Kidney epithelial cell (primary cell): ENCODE measurements at regions not wholly inside any gene's neighbourhood (a gene's known extent, or its start where the extent isn't known, plus 50 kb on each side); places are given as distances from the start of the nearest gene placed in this dataset.

Source experiments
- DNase-seq: peaks from one replicate; pipeline ENCODE4 v3.0.0-alpha.2; 2010; ENCODE audit warnings: low read depth
- H3K27me3 ChIP-seq: 2 replicates; pipeline ENCODE4 v1.6.0; 2011; ENCODE audit warnings: low read length; ENCODE audit not compliant: control insufficient read depth, insufficient read depth
- H3K36me3 ChIP-seq: 2 replicates; pipeline ENCODE4 v1.5.1; 2011; ENCODE audit warnings: low read length; ENCODE audit not compliant: control insufficient read depth, insufficient read depth
- H3K4me3 ChIP-seq: 2 replicates; pipeline ENCODE4 v1.5.1; 2011; ENCODE audit warnings: low read depth, mild to moderate bottlenecking, control low read depth, low read length
- TF ChIP-seq, protein P1 (sequence below): IDR thresholded peaks from 2 replicates; pipeline ENCODE4 v1.5.1; 2011; ENCODE audit warnings: mild to moderate bottlenecking, moderate library complexity, low read length, control low read depth, inconsistent platforms; ENCODE audit not compliant: insufficient read depth, poor library complexity, severe bottlenecking

DNA sequence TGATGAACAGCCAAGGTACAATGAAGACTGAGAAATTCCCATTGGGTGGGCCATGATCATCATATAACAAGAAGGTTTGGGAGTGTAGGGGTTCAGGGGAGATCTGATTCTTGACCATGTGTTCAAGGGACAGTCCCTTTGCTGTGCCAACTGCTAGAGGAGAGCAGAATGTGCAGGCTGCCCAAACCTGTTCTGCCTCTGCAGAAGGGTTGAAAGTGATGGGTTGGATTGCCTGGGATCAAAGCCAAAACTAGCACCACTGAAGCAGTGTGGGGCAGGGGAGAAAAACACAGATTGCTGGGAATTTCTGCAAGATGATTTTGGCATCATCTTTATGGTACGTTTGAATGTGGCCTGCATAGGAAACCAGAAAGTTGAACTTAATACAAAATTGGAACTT is 303.9 kb downstream of the OTUD1 start:
- no peaks in the 10 kb centered on the region for H3K36me3 ChIP-seq
- no peak for DNase-seq
- H3K27me3 ChIP-seq: no peaks in the 10 kb centered on the region
- TF ChIP-seq, protein P1, sequence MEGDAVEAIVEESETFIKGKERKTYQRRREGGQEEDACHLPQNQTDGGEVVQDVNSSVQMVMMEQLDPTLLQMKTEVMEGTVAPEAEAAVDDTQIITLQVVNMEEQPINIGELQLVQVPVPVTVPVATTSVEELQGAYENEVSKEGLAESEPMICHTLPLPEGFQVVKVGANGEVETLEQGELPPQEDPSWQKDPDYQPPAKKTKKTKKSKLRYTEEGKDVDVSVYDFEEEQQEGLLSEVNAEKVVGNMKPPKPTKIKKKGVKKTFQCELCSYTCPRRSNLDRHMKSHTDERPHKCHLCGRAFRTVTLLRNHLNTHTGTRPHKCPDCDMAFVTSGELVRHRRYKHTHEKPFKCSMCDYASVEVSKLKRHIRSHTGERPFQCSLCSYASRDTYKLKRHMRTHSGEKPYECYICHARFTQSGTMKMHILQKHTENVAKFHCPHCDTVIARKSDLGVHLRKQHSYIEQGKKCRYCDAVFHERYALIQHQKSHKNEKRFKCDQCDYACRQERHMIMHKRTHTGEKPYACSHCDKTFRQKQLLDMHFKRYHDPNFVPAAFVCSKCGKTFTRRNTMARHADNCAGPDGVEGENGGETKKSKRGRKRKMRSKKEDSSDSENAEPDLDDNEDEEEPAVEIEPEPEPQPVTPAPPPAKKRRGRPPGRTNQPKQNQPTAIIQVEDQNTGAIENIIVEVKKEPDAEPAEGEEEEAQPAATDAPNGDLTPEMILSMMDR: no peak
- H3K4me3 ChIP-seq: no peak overlapping the region

DNA sequence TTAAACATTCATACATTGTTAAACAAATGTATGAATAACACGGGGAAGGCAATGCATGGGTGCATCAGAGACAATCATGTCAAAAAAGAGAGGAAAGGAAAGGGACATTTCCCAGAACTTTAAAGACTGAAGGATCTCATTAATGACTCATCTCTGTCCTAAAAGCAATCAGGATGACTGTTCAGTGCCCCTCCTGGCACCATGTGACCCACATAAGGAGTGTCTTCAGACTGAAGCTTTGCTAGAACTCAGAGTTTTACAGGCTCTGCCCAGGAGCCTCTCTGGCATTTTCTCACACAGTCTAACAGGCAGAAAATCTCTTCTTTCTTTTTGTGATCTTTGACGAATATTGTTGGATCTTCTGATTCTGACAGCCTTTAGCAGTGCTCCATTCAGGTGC is 315.3 kb downstream of the OTUD1 start:
- no peaks in the 10 kb centered on the region for H3K27me3 ChIP-seq
- no peak overlapping the region for H3K4me3 ChIP-seq
- TF ChIP-seq, protein P1: no peak
- no peaks in the 10 kb centered on the region for H3K36me3 ChIP-seq
- DNase-seq: no peak

DNA sequence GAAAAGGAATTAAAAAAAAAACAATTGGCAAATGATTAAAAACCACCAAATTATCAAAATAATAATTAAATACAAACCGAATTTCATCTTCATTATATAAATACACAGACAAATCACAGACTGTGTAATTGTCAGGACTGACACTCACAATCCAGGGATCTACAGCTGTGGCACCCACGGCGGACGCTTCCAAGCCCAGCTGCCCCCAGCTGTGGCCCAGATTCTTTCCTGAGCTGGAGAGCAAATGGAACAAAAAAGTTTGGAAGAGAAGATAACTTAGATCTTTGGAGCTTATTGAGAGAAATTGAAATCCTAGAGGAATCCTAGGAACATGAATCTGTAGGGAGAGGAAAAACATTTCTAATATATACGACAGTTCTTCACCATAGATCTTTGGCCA is 316.1 kb downstream of the OTUD1 start:
- DNase-seq: no peak
- Histone ChIP-seq H3K36me3 (no peaks in the 10 kb centered on the region), H3K4me3 (no peak overlapping the region), H3K27me3 (no peaks in the 10 kb centered on the region)
- TF ChIP-seq, protein P1: no peak

DNA sequence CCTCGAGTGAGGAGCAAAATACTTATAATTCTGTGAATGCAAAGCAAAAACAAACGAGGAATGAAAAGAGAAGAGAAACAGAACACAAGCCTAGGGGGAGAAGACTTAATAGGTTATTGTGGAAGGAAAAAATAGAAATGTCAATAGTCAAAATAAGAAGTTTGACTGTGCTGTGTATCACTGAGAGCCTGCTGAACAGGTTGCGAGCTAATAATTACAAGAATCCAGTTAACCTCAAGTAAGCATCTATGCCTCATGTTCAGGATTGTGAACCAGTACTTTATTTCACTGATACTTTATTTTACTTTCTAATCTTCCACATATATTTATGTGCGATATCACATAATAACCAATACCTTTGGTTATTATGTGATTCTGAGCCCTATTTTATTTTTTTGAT is 316.7 kb downstream of the OTUD1 start:
- DNase-seq: no peak
- TF ChIP-seq, protein P1: no peak
- H3K36me3 ChIP-seq: no peaks in the 10 kb centered on the region
- H3K27me3 ChIP-seq: no peaks in the 10 kb centered on the region
- H3K4me3 ChIP-seq: no peak overlapping the region

DNA sequence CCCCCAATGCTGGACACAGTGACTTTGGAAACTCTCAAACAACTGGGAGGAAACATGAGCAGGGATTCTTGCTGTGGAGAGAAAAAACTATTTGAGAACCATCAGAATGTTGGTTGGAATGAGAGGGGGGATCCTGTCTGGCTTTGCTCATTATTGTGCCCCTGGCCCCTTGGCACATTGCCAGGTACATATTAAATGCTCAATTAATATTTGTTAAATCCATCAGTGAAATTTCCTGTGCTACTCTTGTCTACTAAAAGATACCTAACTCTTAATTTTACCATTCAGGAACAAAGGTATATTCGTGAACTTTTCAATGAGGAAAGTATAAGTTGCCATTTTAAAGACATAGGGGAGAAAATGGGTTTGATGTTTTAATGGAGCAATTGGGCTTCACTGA is 329.4 kb downstream of the OTUD1 start:
- Histone ChIP-seq H3K36me3 (no peaks in the 10 kb centered on the region), H3K27me3 (no peaks in the 10 kb centered on the region), H3K4me3 (no peak overlapping the region)
- TF ChIP-seq, protein P1: no peak
- DNase-seq: no peak

DNA sequence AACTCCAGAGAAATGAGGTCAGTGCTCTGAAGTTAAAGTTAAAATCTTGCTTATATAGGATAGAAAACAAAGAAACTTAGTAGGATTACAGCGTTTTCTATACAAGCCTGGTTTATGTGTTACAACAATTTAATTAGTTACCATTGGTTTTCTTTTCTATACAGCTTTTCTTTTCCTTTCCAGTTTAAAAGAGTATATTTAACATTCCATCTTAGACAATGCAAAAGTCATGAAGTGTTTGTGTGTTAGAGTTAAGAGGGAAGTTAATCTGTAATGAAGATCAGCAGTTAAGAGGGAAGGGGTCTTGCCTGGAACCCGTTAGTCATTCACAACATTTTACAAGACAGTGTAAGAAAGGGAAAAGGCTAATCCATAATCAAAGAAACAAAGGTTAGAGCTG is 338.3 kb downstream of the OTUD1 start:
- no peak for DNase-seq
- no peaks in the 10 kb centered on the region for H3K27me3 ChIP-seq
- no peak overlapping the region for H3K4me3 ChIP-seq
- TF ChIP-seq, protein P1: no peak
- no peaks in the 10 kb centered on the region for H3K36me3 ChIP-seq
